OCI-LY3 (cell line): ENCODE measurements at regions not wholly inside any gene's neighbourhood (a gene's known extent, or its start where the extent isn't known, plus 50 kb on each side); places are given as distances from the start of the nearest gene placed in this dataset.

Experiments used
- EZH2phosphoT487 ChIP-seq: fragments of 200-600 bp; shearing (Covaris generic); IDR thresholded peaks from 2 replicates; pipeline ENCODE4 v1.6.1; 2018; ENCODE audit warnings: antibody characterized with exemption, mixed run types, low read depth
- TF ChIP-seq, protein P1 (sequence below): fragments of 200-600, 300-600 bp; sonication (generic); IDR thresholded peaks from 2 replicates; pipeline ENCODE4 v1.5.1; 2014; ENCODE audit warnings: antibody characterized with exemption, low read length, low read depth

DNA sequence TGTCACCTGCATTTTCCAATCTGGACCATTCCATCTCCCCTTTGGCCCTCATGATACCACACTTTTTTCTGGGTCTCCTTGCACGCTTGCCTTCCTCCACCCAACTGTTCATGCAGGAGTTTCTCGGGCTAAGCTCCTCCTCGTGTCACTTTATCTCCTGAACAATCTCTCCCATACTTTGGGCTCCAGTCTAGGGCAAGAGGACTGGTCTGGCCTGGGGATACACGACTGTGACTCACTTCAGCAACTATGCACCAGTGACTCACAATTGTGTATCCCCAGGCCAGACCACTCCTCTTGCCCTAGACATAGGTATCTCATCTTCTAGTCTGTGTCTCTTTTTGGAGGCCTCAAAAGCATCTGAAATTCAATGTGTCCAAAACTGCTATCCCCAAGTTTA, 149.4 kb upstream of the PTPRM start:
- TF ChIP-seq, protein P1, sequence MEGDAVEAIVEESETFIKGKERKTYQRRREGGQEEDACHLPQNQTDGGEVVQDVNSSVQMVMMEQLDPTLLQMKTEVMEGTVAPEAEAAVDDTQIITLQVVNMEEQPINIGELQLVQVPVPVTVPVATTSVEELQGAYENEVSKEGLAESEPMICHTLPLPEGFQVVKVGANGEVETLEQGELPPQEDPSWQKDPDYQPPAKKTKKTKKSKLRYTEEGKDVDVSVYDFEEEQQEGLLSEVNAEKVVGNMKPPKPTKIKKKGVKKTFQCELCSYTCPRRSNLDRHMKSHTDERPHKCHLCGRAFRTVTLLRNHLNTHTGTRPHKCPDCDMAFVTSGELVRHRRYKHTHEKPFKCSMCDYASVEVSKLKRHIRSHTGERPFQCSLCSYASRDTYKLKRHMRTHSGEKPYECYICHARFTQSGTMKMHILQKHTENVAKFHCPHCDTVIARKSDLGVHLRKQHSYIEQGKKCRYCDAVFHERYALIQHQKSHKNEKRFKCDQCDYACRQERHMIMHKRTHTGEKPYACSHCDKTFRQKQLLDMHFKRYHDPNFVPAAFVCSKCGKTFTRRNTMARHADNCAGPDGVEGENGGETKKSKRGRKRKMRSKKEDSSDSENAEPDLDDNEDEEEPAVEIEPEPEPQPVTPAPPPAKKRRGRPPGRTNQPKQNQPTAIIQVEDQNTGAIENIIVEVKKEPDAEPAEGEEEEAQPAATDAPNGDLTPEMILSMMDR: no peak
- TF ChIP-seq EZH2phosphoT487: no peak
